GM23338 (cell line): ENCODE measurements at regions not wholly inside any gene's neighbourhood (a gene's known extent, or its start where the extent isn't known, plus 50 kb on each side); places are given as distances from the start of the nearest gene placed in this dataset.

Source experiments
- ATAC-seq: fragments of 200-7000 bp; cut with Tn5 transposase; 3 replicates; pipeline ENCODE4 v1.9.1; 2020
- DNase-seq: peaks from one replicate; pipeline ENCODE4 v3.0.0-alpha.2; 2015; ENCODE audit warnings: low spot score
- H2AFZ ChIP-seq: fragments of 200-600 bp; sonication (generic); 2 replicates; pipeline ENCODE4 v1.8.0; 2016; ENCODE audit warnings: antibody characterized with exemption, mild to moderate bottlenecking, moderate library complexity
- H3F3A ChIP-seq: fragments of 200-600 bp; sonication (generic); replicated peaks from 2 replicates; pipeline ENCODE4 v1.8.0; 2017; ENCODE audit warnings: antibody characterized with exemption, mixed run types, low read depth
- H3K27ac ChIP-seq: fragments of 200-600 bp; sonication (generic); 2 replicates; pipeline ENCODE4 v1.6.1; 2016; ENCODE audit warnings: low read depth
- H3K27me3 ChIP-seq: fragments of 200-600 bp; sonication (generic); 2 replicates; pipeline ENCODE4 v1.8.0; 2016; ENCODE audit warnings: mild to moderate bottlenecking, mixed run types, moderate library complexity; ENCODE audit not compliant: insufficient read depth
- H3K36me3 ChIP-seq: fragments of 200-600 bp; sonication (generic); 2 replicates; pipeline ENCODE4 v1.8.0; 2016; ENCODE audit warnings: mild to moderate bottlenecking; ENCODE audit not compliant: insufficient read depth
- H3K4me1 ChIP-seq: fragments of 200-600 bp; sonication (generic); 2 replicates; pipeline ENCODE4 v1.8.0; 2016; ENCODE audit warnings: mild to moderate bottlenecking, moderate library complexity; ENCODE audit not compliant: insufficient read depth
- H3K4me2 ChIP-seq: fragments of 200-600 bp; sonication (generic); 2 replicates; pipeline ENCODE4 v1.7.1; 2017; ENCODE audit warnings: mixed run types
- H3K4me3 ChIP-seq: fragments of 200-600 bp; sonication (generic); 2 replicates; pipeline ENCODE4 v1.6.1; 2016; ENCODE audit warnings: mixed run types
- H3K79me2 ChIP-seq: fragments of 200-600 bp; sonication (generic); replicated peaks from 2 replicates; pipeline ENCODE4 v1.8.0; 2017; ENCODE audit warnings: mild to moderate bottlenecking; ENCODE audit not compliant: insufficient read depth
- H3K9me2 ChIP-seq: fragments of 200-600 bp; sonication (generic); 2 replicates; pipeline ENCODE4 v1.8.0; 2017; ENCODE audit not compliant: insufficient read depth
- H4K20me1 ChIP-seq: fragments of 200-600 bp; sonication (generic); replicated peaks from 2 replicates; pipeline ENCODE4 v1.8.0; 2017; ENCODE audit warnings: mild to moderate bottlenecking; ENCODE audit not compliant: insufficient read depth
- H3K27ac Mint-ChIP-seq: 2 replicates; pipeline ENCODE4 v1.8.0; 2020; ENCODE audit warnings: inconsistent platforms, mild to moderate bottlenecking, moderate library complexity, mixed read lengths
- H3K27me3 Mint-ChIP-seq: 3 replicates; pipeline ENCODE4 v1.8.0; 2022; ENCODE audit warnings: low read depth, mild to moderate bottlenecking, moderate library complexity, mixed read lengths, inconsistent platforms; ENCODE audit not compliant: insufficient read depth, poor library complexity
- H3K36me3 Mint-ChIP-seq: 3 replicates; pipeline ENCODE4 v1.8.0; 2021; ENCODE audit warnings: low read depth, mild to moderate bottlenecking, inconsistent platforms, moderate library complexity, mixed read lengths
- H3K4me1 Mint-ChIP-seq: 3 replicates; pipeline ENCODE4 v1.8.0; 2020; ENCODE audit warnings: mild to moderate bottlenecking, inconsistent platforms, mixed read lengths
- H3K4me3 Mint-ChIP-seq: 3 replicates; pipeline ENCODE4 v1.8.0; 2021; ENCODE audit warnings: moderate library complexity, mild to moderate bottlenecking, inconsistent platforms, mixed read lengths
- H3K9me3 Mint-ChIP-seq: 3 replicates; pipeline ENCODE4 v1.8.0; 2020; ENCODE audit warnings: moderate library complexity, mild to moderate bottlenecking, inconsistent platforms, mixed read lengths
- CREB1 ChIP-seq: fragments of 250-450 bp; sonication (Bioruptor Pico); IDR thresholded peaks from 2 replicates; pipeline ENCODE4 v1.5.0; 2020; ENCODE audit warnings: low read depth, mild to moderate bottlenecking, moderate library complexity
- ETS1 ChIP-seq: IDR thresholded peaks from 2 replicates; pipeline ENCODE4 v1.6.1; 2016; ENCODE audit warnings: antibody characterized with exemption
- EZH2 ChIP-seq: fragments of 200-600 bp; sonication (generic); IDR thresholded peaks from one replicate; pipeline ENCODE4 v1.8.0; 2017; ENCODE audit warnings: antibody characterized with exemption, mild to moderate bottlenecking, low read depth; ENCODE audit not compliant: unreplicated experiment
- EZH2phosphoT487 ChIP-seq: fragments of 200-600 bp; sonication (generic); IDR thresholded peaks from one replicate; pipeline ENCODE4 v1.8.1; 2018; ENCODE audit warnings: antibody characterized with exemption; ENCODE audit not compliant: unreplicated experiment
- JUNB ChIP-seq: IDR thresholded peaks from one replicate; pipeline ENCODE4 v1.6.1; 2016; ENCODE audit warnings: antibody characterized with exemption; ENCODE audit not compliant: unreplicated experiment
- NANOG ChIP-seq: IDR thresholded peaks from 2 replicates; pipeline ENCODE4 v1.6.1; 2016; ENCODE audit warnings: antibody characterized with exemption, borderline replicate concordance
- POLR2AphosphoS5 ChIP-seq: IDR thresholded peaks from 2 replicates; pipeline ENCODE4 v1.6.1; 2016; ENCODE audit warnings: antibody characterized with exemption, low read depth
- STAT1 ChIP-seq: IDR thresholded peaks from one replicate; pipeline ENCODE4 v1.6.1; 2016; ENCODE audit warnings: antibody characterized with exemption; ENCODE audit not compliant: unreplicated experiment
- ZNF114 ChIP-seq: fragments of 250-450 bp; sonication (Bioruptor Pico); IDR thresholded peaks from 2 replicates; pipeline ENCODE4 v1.5.0; 2020; ENCODE audit warnings: mild to moderate bottlenecking, moderate library complexity
- ZNF331 ChIP-seq: fragments of 250-450 bp; sonication (Bioruptor Pico); IDR thresholded peaks from 2 replicates; pipeline ENCODE4 v1.5.0; 2020; ENCODE audit warnings: low read depth, mild to moderate bottlenecking, moderate library complexity
- TF ChIP-seq, protein P1 (sequence below): IDR thresholded peaks from one replicate; pipeline ENCODE4 v1.6.1; 2018; ENCODE audit warnings: antibody characterized with exemption; ENCODE audit not compliant: unreplicated experiment
- TF ChIP-seq, protein P2 (sequence below): fragments of 250-450 bp; sonication (Bioruptor Pico); IDR thresholded peaks from 2 replicates; pipeline ENCODE4 v1.5.0; 2020; ENCODE audit warnings: mild to moderate bottlenecking, moderate library complexity
- TF ChIP-seq, protein P3 (sequence below), 2 experiments: fragments of 200-600 bp in 1 of 2; sonication (generic) in 1 of 2; conservative IDR thresholded peaks; 2 replicates each; pipeline versions ENCODE4 v1.5.1 to v1.6.1; 2016 to 2017; ENCODE audit warnings: antibody characterized with exemption in 2 of 2, low read depth in 2 of 2, mild to moderate bottlenecking in 2 of 2, moderate library complexity in 1 of 2

DNA sequence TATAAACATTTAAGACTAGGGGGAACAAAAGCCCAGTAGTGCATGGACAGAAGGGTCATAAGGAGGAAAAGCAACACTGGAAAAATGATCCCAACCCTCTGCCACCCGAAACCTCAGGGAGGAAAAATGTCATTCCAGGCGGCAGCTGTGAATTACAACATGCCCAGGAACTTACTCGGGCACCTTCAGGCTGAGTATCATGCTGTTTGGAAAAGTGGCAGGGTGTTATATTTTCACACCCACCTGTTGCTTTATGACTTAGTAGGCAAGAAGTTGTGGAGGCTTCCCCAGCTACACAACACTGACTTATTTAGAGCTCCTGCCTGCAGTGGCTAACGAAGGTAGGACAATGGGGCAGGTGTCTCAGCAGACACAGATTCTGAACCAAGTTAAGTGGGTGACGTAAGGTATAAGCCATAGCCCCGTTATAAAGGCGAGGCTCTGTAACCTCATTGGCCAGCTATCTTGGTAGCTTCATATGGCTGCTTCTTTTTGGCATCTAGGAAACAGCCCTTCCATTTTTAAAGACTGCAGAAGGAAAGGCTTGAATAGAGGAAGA is 96.1 kb upstream of the IFNG-AS1 start:
- Histone ChIP-seq H3K9me2 (no peaks in the 10 kb centered on the region), H3K27me3 (no peaks in the 10 kb centered on the region), H3K79me2 (no peaks in the 10 kb centered on the region), H2AFZ (peak overlapping the region; percentile 11; the same call in 1 of the 2 replicates), H4K20me1 (no peaks in the 10 kb centered on the region), H3K4me3 (no peak overlapping the region), H3K4me2 (no peak overlapping the region), H3K27ac (no peak overlapping the region), H3K4me1 (no peaks in the 10 kb centered on the region), H3K36me3 (no peaks in the 10 kb centered on the region), H3F3A (no peaks in the 10 kb centered on the region)
- DNase-seq = no peak
- Mint-ChIP-seq H3K4me3 (no peak overlapping the region), H3K27ac (no peak overlapping the region), H3K4me1 (peaks cover 9% of the 10 kb centered on the region), H3K27me3 (peaks cover 2% of the 10 kb centered on the region), H3K36me3 (no peaks in the 10 kb centered on the region), H3K9me3 (no peaks in the 10 kb centered on the region)
- TF ChIP-seq ZNF331 (no peak), EZH2phosphoT487 (no peak), POLR2AphosphoS5 (no peak), ZNF114 (no peak), ETS1 (no peak), CREB1 (CRISPR knock-in tag) (no peak), NANOG (no peak), JUNB (no peak), STAT1 (no peak), EZH2 (no peak)
- TF ChIP-seq, protein P1, sequence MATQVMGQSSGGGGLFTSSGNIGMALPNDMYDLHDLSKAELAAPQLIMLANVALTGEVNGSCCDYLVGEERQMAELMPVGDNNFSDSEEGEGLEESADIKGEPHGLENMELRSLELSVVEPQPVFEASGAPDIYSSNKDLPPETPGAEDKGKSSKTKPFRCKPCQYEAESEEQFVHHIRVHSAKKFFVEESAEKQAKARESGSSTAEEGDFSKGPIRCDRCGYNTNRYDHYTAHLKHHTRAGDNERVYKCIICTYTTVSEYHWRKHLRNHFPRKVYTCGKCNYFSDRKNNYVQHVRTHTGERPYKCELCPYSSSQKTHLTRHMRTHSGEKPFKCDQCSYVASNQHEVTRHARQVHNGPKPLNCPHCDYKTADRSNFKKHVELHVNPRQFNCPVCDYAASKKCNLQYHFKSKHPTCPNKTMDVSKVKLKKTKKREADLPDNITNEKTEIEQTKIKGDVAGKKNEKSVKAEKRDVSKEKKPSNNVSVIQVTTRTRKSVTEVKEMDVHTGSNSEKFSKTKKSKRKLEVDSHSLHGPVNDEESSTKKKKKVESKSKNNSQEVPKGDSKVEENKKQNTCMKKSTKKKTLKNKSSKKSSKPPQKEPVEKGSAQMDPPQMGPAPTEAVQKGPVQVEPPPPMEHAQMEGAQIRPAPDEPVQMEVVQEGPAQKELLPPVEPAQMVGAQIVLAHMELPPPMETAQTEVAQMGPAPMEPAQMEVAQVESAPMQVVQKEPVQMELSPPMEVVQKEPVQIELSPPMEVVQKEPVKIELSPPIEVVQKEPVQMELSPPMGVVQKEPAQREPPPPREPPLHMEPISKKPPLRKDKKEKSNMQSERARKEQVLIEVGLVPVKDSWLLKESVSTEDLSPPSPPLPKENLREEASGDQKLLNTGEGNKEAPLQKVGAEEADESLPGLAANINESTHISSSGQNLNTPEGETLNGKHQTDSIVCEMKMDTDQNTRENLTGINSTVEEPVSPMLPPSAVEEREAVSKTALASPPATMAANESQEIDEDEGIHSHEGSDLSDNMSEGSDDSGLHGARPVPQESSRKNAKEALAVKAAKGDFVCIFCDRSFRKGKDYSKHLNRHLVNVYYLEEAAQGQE = no peak
- TF ChIP-seq, protein P2, sequence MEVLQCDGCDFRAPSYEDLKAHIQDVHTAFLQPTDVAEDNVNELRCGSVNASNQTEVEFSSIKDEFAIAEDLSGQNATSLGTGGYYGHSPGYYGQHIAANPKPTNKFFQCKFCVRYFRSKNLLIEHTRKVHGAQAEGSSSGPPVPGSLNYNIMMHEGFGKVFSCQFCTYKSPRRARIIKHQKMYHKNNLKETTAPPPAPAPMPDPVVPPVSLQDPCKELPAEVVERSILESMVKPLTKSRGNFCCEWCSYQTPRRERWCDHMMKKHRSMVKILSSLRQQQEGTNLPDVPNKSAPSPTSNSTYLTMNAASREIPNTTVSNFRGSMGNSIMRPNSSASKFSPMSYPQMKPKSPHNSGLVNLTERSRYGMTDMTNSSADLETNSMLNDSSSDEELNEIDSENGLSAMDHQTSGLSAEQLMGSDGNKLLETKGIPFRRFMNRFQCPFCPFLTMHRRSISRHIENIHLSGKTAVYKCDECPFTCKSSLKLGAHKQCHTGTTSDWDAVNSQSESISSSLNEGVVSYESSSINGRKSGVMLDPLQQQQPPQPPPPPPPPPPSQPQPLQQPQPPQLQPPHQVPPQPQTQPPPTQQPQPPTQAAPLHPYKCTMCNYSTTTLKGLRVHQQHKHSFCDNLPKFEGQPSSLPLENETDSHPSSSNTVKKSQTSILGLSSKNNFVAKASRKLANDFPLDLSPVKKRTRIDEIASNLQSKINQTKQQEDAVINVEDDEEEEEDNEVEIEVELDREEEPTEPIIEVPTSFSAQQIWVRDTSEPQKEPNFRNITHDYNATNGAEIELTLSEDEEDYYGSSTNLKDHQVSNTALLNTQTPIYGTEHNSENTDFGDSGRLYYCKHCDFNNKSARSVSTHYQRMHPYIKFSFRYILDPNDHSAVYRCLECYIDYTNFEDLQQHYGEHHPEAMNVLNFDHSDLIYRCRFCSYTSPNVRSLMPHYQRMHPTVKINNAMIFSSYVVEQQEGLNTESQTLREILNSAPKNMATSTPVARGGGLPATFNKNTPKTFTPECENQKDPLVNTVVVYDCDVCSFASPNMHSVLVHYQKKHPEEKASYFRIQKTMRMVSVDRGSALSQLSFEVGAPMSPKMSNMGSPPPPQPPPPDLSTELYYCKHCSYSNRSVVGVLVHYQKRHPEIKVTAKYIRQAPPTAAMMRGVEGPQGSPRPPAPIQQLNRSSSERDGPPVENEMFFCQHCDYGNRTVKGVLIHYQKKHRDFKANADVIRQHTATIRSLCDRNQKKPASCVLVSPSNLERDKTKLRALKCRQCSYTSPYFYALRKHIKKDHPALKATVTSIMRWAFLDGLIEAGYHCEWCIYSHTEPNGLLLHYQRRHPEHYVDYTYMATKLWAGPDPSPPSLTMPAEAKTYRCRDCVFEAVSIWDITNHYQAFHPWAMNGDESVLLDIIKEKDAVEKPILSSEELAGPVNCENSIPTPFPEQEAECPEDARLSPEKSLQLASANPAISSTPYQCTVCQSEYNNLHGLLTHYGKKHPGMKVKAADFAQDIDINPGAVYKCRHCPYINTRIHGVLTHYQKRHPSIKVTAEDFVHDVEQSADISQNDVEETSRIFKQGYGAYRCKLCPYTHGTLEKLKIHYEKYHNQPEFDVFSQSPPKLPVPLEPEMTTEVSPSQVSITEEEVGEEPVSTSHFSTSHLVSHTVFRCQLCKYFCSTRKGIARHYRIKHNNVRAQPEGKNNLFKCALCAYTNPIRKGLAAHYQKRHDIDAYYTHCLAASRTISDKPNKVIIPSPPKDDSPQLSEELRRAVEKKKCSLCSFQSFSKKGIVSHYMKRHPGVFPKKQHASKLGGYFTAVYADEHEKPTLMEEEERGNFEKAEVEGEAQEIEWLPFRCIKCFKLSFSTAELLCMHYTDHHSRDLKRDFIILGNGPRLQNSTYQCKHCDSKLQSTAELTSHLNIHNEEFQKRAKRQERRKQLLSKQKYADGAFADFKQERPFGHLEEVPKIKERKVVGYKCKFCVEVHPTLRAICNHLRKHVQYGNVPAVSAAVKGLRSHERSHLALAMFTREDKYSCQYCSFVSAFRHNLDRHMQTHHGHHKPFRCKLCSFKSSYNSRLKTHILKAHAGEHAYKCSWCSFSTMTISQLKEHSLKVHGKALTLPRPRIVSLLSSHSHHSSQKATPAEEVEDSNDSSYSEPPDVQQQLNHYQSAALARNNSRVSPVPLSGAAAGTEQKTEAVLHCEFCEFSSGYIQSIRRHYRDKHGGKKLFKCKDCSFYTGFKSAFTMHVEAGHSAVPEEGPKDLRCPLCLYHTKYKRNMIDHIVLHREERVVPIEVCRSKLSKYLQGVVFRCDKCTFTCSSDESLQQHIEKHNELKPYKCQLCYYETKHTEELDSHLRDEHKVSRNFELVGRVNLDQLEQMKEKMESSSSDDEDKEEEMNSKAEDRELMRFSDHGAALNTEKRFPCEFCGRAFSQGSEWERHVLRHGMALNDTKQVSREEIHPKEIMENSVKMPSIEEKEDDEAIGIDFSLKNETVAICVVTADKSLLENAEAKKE (CRISPR knock-in tag) = no peak
- TF ChIP-seq, protein P3, sequence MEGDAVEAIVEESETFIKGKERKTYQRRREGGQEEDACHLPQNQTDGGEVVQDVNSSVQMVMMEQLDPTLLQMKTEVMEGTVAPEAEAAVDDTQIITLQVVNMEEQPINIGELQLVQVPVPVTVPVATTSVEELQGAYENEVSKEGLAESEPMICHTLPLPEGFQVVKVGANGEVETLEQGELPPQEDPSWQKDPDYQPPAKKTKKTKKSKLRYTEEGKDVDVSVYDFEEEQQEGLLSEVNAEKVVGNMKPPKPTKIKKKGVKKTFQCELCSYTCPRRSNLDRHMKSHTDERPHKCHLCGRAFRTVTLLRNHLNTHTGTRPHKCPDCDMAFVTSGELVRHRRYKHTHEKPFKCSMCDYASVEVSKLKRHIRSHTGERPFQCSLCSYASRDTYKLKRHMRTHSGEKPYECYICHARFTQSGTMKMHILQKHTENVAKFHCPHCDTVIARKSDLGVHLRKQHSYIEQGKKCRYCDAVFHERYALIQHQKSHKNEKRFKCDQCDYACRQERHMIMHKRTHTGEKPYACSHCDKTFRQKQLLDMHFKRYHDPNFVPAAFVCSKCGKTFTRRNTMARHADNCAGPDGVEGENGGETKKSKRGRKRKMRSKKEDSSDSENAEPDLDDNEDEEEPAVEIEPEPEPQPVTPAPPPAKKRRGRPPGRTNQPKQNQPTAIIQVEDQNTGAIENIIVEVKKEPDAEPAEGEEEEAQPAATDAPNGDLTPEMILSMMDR (conservative IDR thresholded peaks at IDR 0.05; ENCODE audit: low read depth in 2 of 2) = no peak
- peak; percentile 32; the same call in 1 of the 3 replicates for ATAC-seq
